ENCODE measurements at regions not wholly inside any gene's neighbourhood (a gene's known extent, or its start where the extent isn't known, plus 50 kb on each side); places are given as distances from the start of the nearest gene placed in this dataset.

- TF ChIP-seq CTCF (IDR thresholded peaks at IDR 0.05; ENCODE audit: low read depth, low read length, missing control alignments) = no peak
- H3K4me3 ChIP-seq (ENCODE audit: low read depth, low read length) = no peak overlapping the region
- in situ Hi-C loops (cut with HindIII; ENCODE audit: low sequenced_read_pairs) = no loop called here
- DNase-seq (ENCODE audit: low read depth) = no peak
Measured at GRCh38 chr10:60513281-60513680, 123.6 kb upstream of the ANK3 start.

GRCh38 chr10:60511477-60512229 lies 122.0 kb upstream of the ANK3 start:
- no peak for TF ChIP-seq CTCF (IDR thresholded peaks at IDR 0.05; ENCODE audit: low read depth, low read length, missing control alignments)
- in situ Hi-C loops (cut with HindIII; ENCODE audit: low sequenced_read_pairs) = no loop called here
- no peak for DNase-seq (ENCODE audit: low read depth)
- H3K4me3 ChIP-seq (ENCODE audit: low read depth, low read length) = no peak overlapping the region

- DNase-seq (ENCODE audit: low read depth) = no peak
Measured at GRCh38 chr10:60508831-60509230, 119.2 kb upstream of the ANK3 start.

GRCh38 chr10:60508037-60508436 lies 118.4 kb upstream of the ANK3 start:
- H3K4me3 ChIP-seq (ENCODE audit: low read depth, low read length) = no peak overlapping the region
- in situ Hi-C loops (cut with HindIII; ENCODE audit: low sequenced_read_pairs) = no loop called here
- no peak for DNase-seq (ENCODE audit: low read depth)
- TF ChIP-seq CTCF (IDR thresholded peaks at IDR 0.05; ENCODE audit: low read depth, low read length, missing control alignments) = no peak

More at GRCh38 chr10:60508831-60509230, 119.2 kb upstream of the ANK3 start:
- in situ Hi-C loops (cut with HindIII; ENCODE audit: low sequenced_read_pairs) = no loop called here
- H3K4me3 ChIP-seq (ENCODE audit: low read depth, low read length) = no peak overlapping the region
- no peak for TF ChIP-seq CTCF (IDR thresholded peaks at IDR 0.05; ENCODE audit: low read depth, low read length, missing control alignments)

- no peak overlapping the region for H3K4me3 ChIP-seq (ENCODE audit: low read depth, low read length)
- TF ChIP-seq CTCF (IDR thresholded peaks at IDR 0.05; ENCODE audit: low read depth, low read length, missing control alignments) = no peak
- in situ Hi-C loops (cut with HindIII; ENCODE audit: low sequenced_read_pairs) = no loop called here
- no peak for DNase-seq (ENCODE audit: low read depth)
Measured at GRCh38 chr10:60502621-60503020, 112.9 kb upstream of the ANK3 start.

GRCh38 chr10:60498985-60499384 lies 109.3 kb upstream of the ANK3 start:
- no peak overlapping the region for H3K4me3 ChIP-seq (ENCODE audit: low read depth, low read length)
- in situ Hi-C loops (cut with HindIII; ENCODE audit: low sequenced_read_pairs) = no loop called here
- no peak for DNase-seq (ENCODE audit: low read depth)
- no peak for TF ChIP-seq CTCF (IDR thresholded peaks at IDR 0.05; ENCODE audit: low read depth, low read length, missing control alignments)

All from astrocyte of the cerebellum (primary cell).